ENCODE measurements at regions not wholly inside any gene's neighbourhood (a gene's known extent, or its start where the extent isn't known, plus 50 kb on each side); places are given as distances from the start of the nearest gene placed in this dataset.

DNA sequence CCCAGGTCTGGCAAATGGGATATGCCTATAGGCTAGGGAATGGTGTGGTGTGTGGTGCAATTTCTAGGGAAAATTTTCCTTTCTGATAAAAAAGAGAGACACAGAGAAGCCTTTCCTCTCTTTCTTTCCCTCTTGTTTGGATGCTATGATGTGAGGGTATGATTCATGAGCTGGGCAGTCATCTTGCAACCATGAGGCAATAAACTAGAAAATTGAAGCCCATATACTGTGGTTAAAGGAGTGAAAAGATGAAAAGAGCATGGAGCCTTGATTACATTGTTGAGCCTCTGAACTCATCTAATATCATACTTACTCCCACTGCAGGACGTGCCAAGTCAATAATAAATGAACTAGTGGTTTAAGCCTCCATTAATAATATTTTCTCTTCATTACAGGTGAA lies 215.6 kb downstream of the HAUS1 start:
- TF ChIP-seq, protein P1, sequence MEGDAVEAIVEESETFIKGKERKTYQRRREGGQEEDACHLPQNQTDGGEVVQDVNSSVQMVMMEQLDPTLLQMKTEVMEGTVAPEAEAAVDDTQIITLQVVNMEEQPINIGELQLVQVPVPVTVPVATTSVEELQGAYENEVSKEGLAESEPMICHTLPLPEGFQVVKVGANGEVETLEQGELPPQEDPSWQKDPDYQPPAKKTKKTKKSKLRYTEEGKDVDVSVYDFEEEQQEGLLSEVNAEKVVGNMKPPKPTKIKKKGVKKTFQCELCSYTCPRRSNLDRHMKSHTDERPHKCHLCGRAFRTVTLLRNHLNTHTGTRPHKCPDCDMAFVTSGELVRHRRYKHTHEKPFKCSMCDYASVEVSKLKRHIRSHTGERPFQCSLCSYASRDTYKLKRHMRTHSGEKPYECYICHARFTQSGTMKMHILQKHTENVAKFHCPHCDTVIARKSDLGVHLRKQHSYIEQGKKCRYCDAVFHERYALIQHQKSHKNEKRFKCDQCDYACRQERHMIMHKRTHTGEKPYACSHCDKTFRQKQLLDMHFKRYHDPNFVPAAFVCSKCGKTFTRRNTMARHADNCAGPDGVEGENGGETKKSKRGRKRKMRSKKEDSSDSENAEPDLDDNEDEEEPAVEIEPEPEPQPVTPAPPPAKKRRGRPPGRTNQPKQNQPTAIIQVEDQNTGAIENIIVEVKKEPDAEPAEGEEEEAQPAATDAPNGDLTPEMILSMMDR (IDR thresholded peaks at IDR 0.05; ENCODE audit: insufficient read depth, low read depth, low read length): no peak
- TF ChIP-seq EZH2 (IDR thresholded peaks at IDR 0.05; ENCODE audit: insufficient read depth, low read length): no peak

Measured in astrocyte (in vitro differentiated cells and primary cell).